ENCODE measurements at regions not wholly inside any gene's neighbourhood (a gene's known extent, or its start where the extent isn't known, plus 50 kb on each side); places are given as distances from the start of the nearest gene placed in this dataset.

- TF ChIP-seq ZBTB7A (IDR thresholded peaks at IDR 0.05; ENCODE audit: low read depth): no peak
- no peak for TF ChIP-seq TAF1 (IDR thresholded peaks at IDR 0.05; ENCODE audit: low read depth)
- no peak for TF ChIP-seq MAX (IDR thresholded peaks at IDR 0.05)
- no peak for TF ChIP-seq RAD21 (IDR thresholded peaks at IDR 0.05; ENCODE audit: low read depth)
- TF ChIP-seq NFIC (IDR thresholded peaks at IDR 0.05): no peak
- TF ChIP-seq USF1 (IDR thresholded peaks at IDR 0.05): no peak
- TF ChIP-seq EGR1 (IDR thresholded peaks at IDR 0.05): no peak
- no peak for TF ChIP-seq CEBPB (IDR thresholded peaks at IDR 0.05)
Measured at GRCh38 chr2:7829241-7829640, 852.6 kb upstream of the ID2 start.

DNA sequence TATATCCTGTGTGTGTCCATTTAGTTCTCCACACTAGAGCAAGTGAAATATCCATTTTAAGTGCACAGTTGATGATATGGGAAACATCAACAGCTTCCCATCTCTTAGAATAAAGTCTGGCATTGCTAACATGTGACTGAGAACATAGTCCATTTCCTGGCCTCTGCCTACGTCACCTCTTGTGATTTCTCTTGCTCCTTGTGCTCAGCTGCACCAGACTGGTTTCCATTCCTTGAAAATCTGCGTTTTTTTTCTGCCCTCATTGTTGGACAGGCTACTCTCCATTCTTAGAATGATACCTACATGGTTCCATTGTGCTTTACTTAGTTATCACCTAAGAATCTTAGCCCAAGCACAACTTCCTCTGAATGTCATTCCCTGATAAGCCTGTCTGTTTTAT, 851.2 kb upstream of the ID2 start:
- TF ChIP-seq TAF1 (IDR thresholded peaks at IDR 0.05; ENCODE audit: low read depth) (no peak), CEBPB (IDR thresholded peaks at IDR 0.05) (no peak), NFIC (IDR thresholded peaks at IDR 0.05) (no peak), RAD21 (IDR thresholded peaks at IDR 0.05; ENCODE audit: low read depth) (no peak), EGR1 (IDR thresholded peaks at IDR 0.05) (no peak), EP300 (IDR thresholded peaks at IDR 0.05; ENCODE audit: borderline replicate concordance) (no peak), YY1 (IDR thresholded peaks at IDR 0.05; ENCODE audit: low read depth) (no peak), TEAD4 (IDR thresholded peaks at IDR 0.05) (no peak), USF1 (IDR thresholded peaks at IDR 0.05) (no peak), CREB1 (IDR thresholded peaks at IDR 0.05; ENCODE audit: low read depth) (no peak), FOXM1 (IDR thresholded peaks at IDR 0.05; ENCODE audit: borderline replicate concordance, low read depth) (no peak), MAX (IDR thresholded peaks at IDR 0.05) (no peak), TCF12 (IDR thresholded peaks at IDR 0.05; ENCODE audit: low read depth) (no peak), ZBTB7A (IDR thresholded peaks at IDR 0.05; ENCODE audit: low read depth) (no peak)
- TF ChIP-seq, protein P1, sequence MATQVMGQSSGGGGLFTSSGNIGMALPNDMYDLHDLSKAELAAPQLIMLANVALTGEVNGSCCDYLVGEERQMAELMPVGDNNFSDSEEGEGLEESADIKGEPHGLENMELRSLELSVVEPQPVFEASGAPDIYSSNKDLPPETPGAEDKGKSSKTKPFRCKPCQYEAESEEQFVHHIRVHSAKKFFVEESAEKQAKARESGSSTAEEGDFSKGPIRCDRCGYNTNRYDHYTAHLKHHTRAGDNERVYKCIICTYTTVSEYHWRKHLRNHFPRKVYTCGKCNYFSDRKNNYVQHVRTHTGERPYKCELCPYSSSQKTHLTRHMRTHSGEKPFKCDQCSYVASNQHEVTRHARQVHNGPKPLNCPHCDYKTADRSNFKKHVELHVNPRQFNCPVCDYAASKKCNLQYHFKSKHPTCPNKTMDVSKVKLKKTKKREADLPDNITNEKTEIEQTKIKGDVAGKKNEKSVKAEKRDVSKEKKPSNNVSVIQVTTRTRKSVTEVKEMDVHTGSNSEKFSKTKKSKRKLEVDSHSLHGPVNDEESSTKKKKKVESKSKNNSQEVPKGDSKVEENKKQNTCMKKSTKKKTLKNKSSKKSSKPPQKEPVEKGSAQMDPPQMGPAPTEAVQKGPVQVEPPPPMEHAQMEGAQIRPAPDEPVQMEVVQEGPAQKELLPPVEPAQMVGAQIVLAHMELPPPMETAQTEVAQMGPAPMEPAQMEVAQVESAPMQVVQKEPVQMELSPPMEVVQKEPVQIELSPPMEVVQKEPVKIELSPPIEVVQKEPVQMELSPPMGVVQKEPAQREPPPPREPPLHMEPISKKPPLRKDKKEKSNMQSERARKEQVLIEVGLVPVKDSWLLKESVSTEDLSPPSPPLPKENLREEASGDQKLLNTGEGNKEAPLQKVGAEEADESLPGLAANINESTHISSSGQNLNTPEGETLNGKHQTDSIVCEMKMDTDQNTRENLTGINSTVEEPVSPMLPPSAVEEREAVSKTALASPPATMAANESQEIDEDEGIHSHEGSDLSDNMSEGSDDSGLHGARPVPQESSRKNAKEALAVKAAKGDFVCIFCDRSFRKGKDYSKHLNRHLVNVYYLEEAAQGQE (IDR thresholded peaks at IDR 0.05; ENCODE audit: low read depth): no peak

- TF ChIP-seq CEBPB (IDR thresholded peaks at IDR 0.05): no peak
Measured at GRCh38 chr2:7835151-7835550, 846.7 kb upstream of the ID2 start.

- TF ChIP-seq RAD21 (IDR thresholded peaks at IDR 0.05; ENCODE audit: low read depth) (no peak), TCF12 (IDR thresholded peaks at IDR 0.05; ENCODE audit: low read depth) (no peak), FOXM1 (IDR thresholded peaks at IDR 0.05; ENCODE audit: borderline replicate concordance, low read depth) (no peak), EP300 (IDR thresholded peaks at IDR 0.05; ENCODE audit: borderline replicate concordance) (no peak), CEBPB (IDR thresholded peaks at IDR 0.05) (no peak), TEAD4 (IDR thresholded peaks at IDR 0.05) (no peak), EGR1 (IDR thresholded peaks at IDR 0.05) (no peak), CREB1 (IDR thresholded peaks at IDR 0.05; ENCODE audit: low read depth) (no peak), ZBTB7A (IDR thresholded peaks at IDR 0.05; ENCODE audit: low read depth) (no peak), NFIC (IDR thresholded peaks at IDR 0.05) (no peak), YY1 (IDR thresholded peaks at IDR 0.05; ENCODE audit: low read depth) (no peak), TAF1 (IDR thresholded peaks at IDR 0.05; ENCODE audit: low read depth) (no peak), MAX (IDR thresholded peaks at IDR 0.05) (no peak), USF1 (IDR thresholded peaks at IDR 0.05) (no peak)
- TF ChIP-seq, protein P1 (IDR thresholded peaks at IDR 0.05; ENCODE audit: low read depth): no peak
Measured at GRCh38 chr2:7835693-7836680, 845.9 kb upstream of the ID2 start.

- TF ChIP-seq EGR1 (IDR thresholded peaks at IDR 0.05): no peak
- TF ChIP-seq CREB1 (IDR thresholded peaks at IDR 0.05; ENCODE audit: low read depth): no peak
- no peak for TF ChIP-seq NFIC (IDR thresholded peaks at IDR 0.05)
Measured at GRCh38 chr2:7837237-7837760, 844.6 kb upstream of the ID2 start.
